Kidney epithelial cell (primary cell): ENCODE measurements at regions not wholly inside any gene's neighbourhood (a gene's known extent, or its start where the extent isn't known, plus 50 kb on each side); places are given as distances from the start of the nearest gene placed in this dataset.

Experiments used
- DNase-seq: peaks from one replicate; pipeline ENCODE4 v3.0.0-alpha.2; 2010; ENCODE audit warnings: low read depth
- H3K27me3 ChIP-seq: 2 replicates; pipeline ENCODE4 v1.6.0; 2011; ENCODE audit warnings: low read length; ENCODE audit not compliant: control insufficient read depth, insufficient read depth
- H3K36me3 ChIP-seq: 2 replicates; pipeline ENCODE4 v1.5.1; 2011; ENCODE audit warnings: low read length; ENCODE audit not compliant: control insufficient read depth, insufficient read depth
- H3K4me3 ChIP-seq: 2 replicates; pipeline ENCODE4 v1.5.1; 2011; ENCODE audit warnings: low read depth, mild to moderate bottlenecking, control low read depth, low read length
- CTCF ChIP-seq: IDR thresholded peaks from 2 replicates; pipeline ENCODE4 v1.5.1; 2011; ENCODE audit warnings: mild to moderate bottlenecking, moderate library complexity, low read length, control low read depth, inconsistent platforms; ENCODE audit not compliant: insufficient read depth, poor library complexity, severe bottlenecking

GRCh38 chr13:107830804-107831203 is 384.5 kb downstream of the LIG4 start:
- H3K27me3 ChIP-seq: no peaks in the 10 kb centered on the region
- no peak for DNase-seq
- H3K36me3 ChIP-seq: no peaks in the 10 kb centered on the region
- H3K4me3 ChIP-seq: no peak overlapping the region
- no peak for TF ChIP-seq CTCF

GRCh38 chr13:107827840-107828549 is 387.3 kb downstream of the LIG4 start:
- DNase-seq: no peak
- H3K36me3 ChIP-seq: no peaks in the 10 kb centered on the region
- no peaks in the 10 kb centered on the region for H3K27me3 ChIP-seq
- TF ChIP-seq CTCF: no peak
- H3K4me3 ChIP-seq: no peak overlapping the region

GRCh38 chr13:107824635-107825034 is 390.7 kb downstream of the LIG4 start:
- DNase-seq: no peak
- Histone ChIP-seq H3K27me3 (no peaks in the 10 kb centered on the region), H3K36me3 (no peaks in the 10 kb centered on the region), H3K4me3 (no peak overlapping the region)
- TF ChIP-seq CTCF: no peak

- H3K27me3 ChIP-seq: no peaks in the 10 kb centered on the region
- no peaks in the 10 kb centered on the region for H3K36me3 ChIP-seq
- no peak overlapping the region for H3K4me3 ChIP-seq
- no peak for DNase-seq
- TF ChIP-seq CTCF: no peak
These were observed 393.3 kb downstream of the LIG4 start for GRCh38 chr13:107822006-107822405.

- Histone ChIP-seq H3K27me3 (no peaks in the 10 kb centered on the region), H3K36me3 (no peaks in the 10 kb centered on the region), H3K4me3 (no peak overlapping the region)
- no peak for DNase-seq
- TF ChIP-seq CTCF: no peak
These were observed 393.8 kb downstream of the LIG4 start for GRCh38 chr13:107821492-107821891.

- Histone ChIP-seq H3K4me3 (no peak overlapping the region), H3K27me3 (no peaks in the 10 kb centered on the region), H3K36me3 (no peaks in the 10 kb centered on the region)
- no peak for TF ChIP-seq CTCF
- DNase-seq: no peak
These were observed 396.3 kb downstream of the LIG4 start for GRCh38 chr13:107819071-107819470.
